ENCODE measurements at regions not wholly inside any gene's neighbourhood (a gene's known extent, or its start where the extent isn't known, plus 50 kb on each side); places are given as distances from the start of the nearest gene placed in this dataset.

GRCh38 chr18:30765247-30765646 lies 277.3 kb downstream of the DSC3 start:
- H3K9me3 ChIP-seq (ENCODE audit: insufficient read depth, low read length, severe bottlenecking): no peaks in the 10 kb centered on the region
- no peak overlapping the region for H3K27ac ChIP-seq (ENCODE audit: low read length)
- no peak overlapping the region for H3K9ac ChIP-seq (ENCODE audit: low read depth, low read length)
- no peaks in the 10 kb centered on the region for H4K20me1 ChIP-seq (ENCODE audit: insufficient read depth, low read length)
- no peaks in the 10 kb centered on the region for H3K4me1 ChIP-seq (ENCODE audit: insufficient read depth, low read length)
- no peak for ATAC-seq (ENCODE audit: insufficient read depth, low read depth)
- no peak for DNase-seq
- H3K27me3 ChIP-seq (ENCODE audit: insufficient read depth, low read length, poor library complexity): no peaks in the 10 kb centered on the region
- no peak overlapping the region for H2AFZ ChIP-seq (ENCODE audit: low read depth, low read length)
- TF ChIP-seq EZH2 (IDR thresholded peaks at IDR 0.05; ENCODE audit: borderline replicate concordance, low read depth, low read length, severe bottlenecking) (no peak), CTCF (IDR thresholded peaks at IDR 0.05; ENCODE audit: borderline replicate concordance, extremely low read depth, low read length, poor library complexity, severe bottlenecking) (no peak)
- H3K4me2 ChIP-seq (ENCODE audit: insufficient read depth, low read length): no peak overlapping the region
- H3K79me2 ChIP-seq (ENCODE audit: insufficient read depth, low read length): no peaks in the 10 kb centered on the region
- no peak overlapping the region for H3K4me3 ChIP-seq (ENCODE audit: low read depth in 1 of 2, low read length in 2 of 2)
- no peaks in the 10 kb centered on the region for H3K36me3 ChIP-seq (ENCODE audit: insufficient read depth, low read length)

DNA sequence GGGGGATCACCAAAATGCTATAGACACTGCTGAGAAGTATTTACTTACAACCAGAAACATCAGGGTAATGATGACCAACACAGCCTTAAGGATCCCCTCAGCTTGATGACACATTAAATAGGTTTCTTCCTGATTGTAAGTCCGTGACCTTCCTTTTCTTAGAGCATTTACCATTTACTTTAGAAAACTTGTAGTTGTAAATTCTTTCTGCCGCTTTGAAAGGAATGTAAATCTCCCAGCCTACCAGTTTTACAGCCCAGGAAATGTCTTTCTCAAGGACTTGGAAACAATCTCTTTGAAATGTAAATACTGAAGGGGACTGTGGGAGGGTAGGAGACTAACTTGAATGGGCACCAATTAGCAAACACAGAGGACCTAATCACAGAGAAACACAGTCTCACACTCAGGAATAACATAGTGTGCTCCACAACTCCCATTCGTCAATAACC lies 278.6 kb downstream of the DSC3 start:
- Histone ChIP-seq H4K20me1 (ENCODE audit: insufficient read depth, low read length) (no peaks in the 10 kb centered on the region), H3K9ac (ENCODE audit: low read depth, low read length) (no peak overlapping the region), H3K27me3 (ENCODE audit: insufficient read depth, low read length, poor library complexity) (no peaks in the 10 kb centered on the region), H3K4me1 (ENCODE audit: insufficient read depth, low read length) (no peaks in the 10 kb centered on the region), H3K79me2 (ENCODE audit: insufficient read depth, low read length) (no peaks in the 10 kb centered on the region), H3K27ac (ENCODE audit: low read length) (no peak overlapping the region), H3K9me3 (ENCODE audit: insufficient read depth, low read length, severe bottlenecking) (no peaks in the 10 kb centered on the region), H3K36me3 (ENCODE audit: insufficient read depth, low read length) (no peaks in the 10 kb centered on the region), H3K4me2 (ENCODE audit: insufficient read depth, low read length) (no peak overlapping the region), H3K4me3 (ENCODE audit: low read depth in 1 of 2, low read length in 2 of 2) (no peak overlapping the region), H2AFZ (ENCODE audit: low read depth, low read length) (no peak overlapping the region)
- ATAC-seq (ENCODE audit: insufficient read depth, low read depth): no peak
- TF ChIP-seq CTCF (IDR thresholded peaks at IDR 0.05; ENCODE audit: borderline replicate concordance, extremely low read depth, low read length, poor library complexity, severe bottlenecking): no peak
- no peak for TF ChIP-seq EZH2 (IDR thresholded peaks at IDR 0.05; ENCODE audit: borderline replicate concordance, low read depth, low read length, severe bottlenecking)
- DNase-seq: no peak

DNA sequence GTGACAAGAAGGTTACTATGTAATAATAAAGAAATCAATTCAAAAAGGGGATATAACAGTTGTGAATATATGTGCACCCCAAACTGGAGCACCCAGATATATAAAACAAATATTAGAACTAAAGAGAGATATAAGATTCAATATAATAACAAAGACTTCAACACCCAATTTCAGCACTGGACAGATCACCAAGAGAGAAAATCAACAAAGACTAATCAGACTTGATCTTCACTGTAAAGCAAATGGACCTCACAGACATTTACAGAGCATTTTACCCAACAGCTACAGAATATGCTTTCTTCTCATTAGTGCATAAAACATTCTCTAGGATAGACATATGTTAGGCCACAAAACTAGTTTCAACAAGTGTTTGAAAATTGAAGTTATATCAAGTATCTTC lies 287.7 kb downstream of the DSC3 start:
- Histone ChIP-seq H4K20me1 (ENCODE audit: insufficient read depth, low read length) (no peaks in the 10 kb centered on the region), H2AFZ (ENCODE audit: low read depth, low read length) (no peak overlapping the region), H3K9me3 (ENCODE audit: insufficient read depth, low read length, severe bottlenecking) (no peaks in the 10 kb centered on the region), H3K4me2 (ENCODE audit: insufficient read depth, low read length) (no peak overlapping the region), H3K4me1 (ENCODE audit: insufficient read depth, low read length) (no peaks in the 10 kb centered on the region), H3K27me3 (ENCODE audit: insufficient read depth, low read length, poor library complexity) (no peaks in the 10 kb centered on the region), H3K79me2 (ENCODE audit: insufficient read depth, low read length) (no peaks in the 10 kb centered on the region), H3K9ac (ENCODE audit: low read depth, low read length) (no peak overlapping the region), H3K4me3 (ENCODE audit: low read depth in 1 of 2, low read length in 2 of 2) (no peak overlapping the region), H3K36me3 (ENCODE audit: insufficient read depth, low read length) (no peaks in the 10 kb centered on the region), H3K27ac (ENCODE audit: low read length) (no peak overlapping the region)
- no peak for TF ChIP-seq EZH2 (IDR thresholded peaks at IDR 0.05; ENCODE audit: borderline replicate concordance, low read depth, low read length, severe bottlenecking)
- TF ChIP-seq CTCF (IDR thresholded peaks at IDR 0.05; ENCODE audit: borderline replicate concordance, extremely low read depth, low read length, poor library complexity, severe bottlenecking): no peak
- no peak for DNase-seq
- no peak for ATAC-seq (ENCODE audit: insufficient read depth, low read depth)

- H2AFZ ChIP-seq (ENCODE audit: low read depth, low read length): no peak overlapping the region
- H3K9ac ChIP-seq (ENCODE audit: low read depth, low read length): no peak overlapping the region
- no peak for ATAC-seq (ENCODE audit: insufficient read depth, low read depth)
Measured at GRCh38 chr18:30748541-30748940, 294.0 kb downstream of the DSC3 start.

More at GRCh38 chr18:30748541-30748940, 294.0 kb downstream of the DSC3 start:
- Histone ChIP-seq H3K9me3 (ENCODE audit: insufficient read depth, low read length, severe bottlenecking) (no peaks in the 10 kb centered on the region), H3K79me2 (ENCODE audit: insufficient read depth, low read length) (no peaks in the 10 kb centered on the region), H3K27ac (ENCODE audit: low read length) (no peak overlapping the region), H3K4me2 (ENCODE audit: insufficient read depth, low read length) (no peak overlapping the region), H3K27me3 (ENCODE audit: insufficient read depth, low read length, poor library complexity) (no peaks in the 10 kb centered on the region), H3K36me3 (ENCODE audit: insufficient read depth, low read length) (no peaks in the 10 kb centered on the region), H3K4me1 (ENCODE audit: insufficient read depth, low read length) (no peaks in the 10 kb centered on the region), H4K20me1 (ENCODE audit: insufficient read depth, low read length) (no peaks in the 10 kb centered on the region), H3K4me3 (ENCODE audit: low read depth in 1 of 2, low read length in 2 of 2) (no peak overlapping the region)
- TF ChIP-seq EZH2 (IDR thresholded peaks at IDR 0.05; ENCODE audit: borderline replicate concordance, low read depth, low read length, severe bottlenecking) (no peak), CTCF (IDR thresholded peaks at IDR 0.05; ENCODE audit: borderline replicate concordance, extremely low read depth, low read length, poor library complexity, severe bottlenecking) (no peak)
- no peak for DNase-seq
